ENCODE measurements at regions not wholly inside any gene's neighbourhood (a gene's known extent, or its start where the extent isn't known, plus 50 kb on each side); places are given as distances from the start of the nearest gene placed in this dataset.
A peak's percentile ranks its signal among the peaks of the same experiment; 100 is the strongest.

GRCh38 chrX:39755143-39756032, 342.4 kb downstream of the BCOR start:
- H3K27ac ChIP-seq, result peak overlapping the region; percentile 36

GRCh38 chrX:39756086-39756883, 341.5 kb downstream of the BCOR start:
- peak overlapping the region; percentile 36 for H3K27ac ChIP-seq
- TF ChIP-seq CTCF (conservative IDR thresholded peaks at IDR 0.05), result no peak

More at GRCh38 chrX:39755143-39756032, 342.4 kb downstream of the BCOR start:
- no peak for TF ChIP-seq CTCF (conservative IDR thresholded peaks at IDR 0.05)

- H3K27ac ChIP-seq, result no peak overlapping the region
- TF ChIP-seq CTCF (conservative IDR thresholded peaks at IDR 0.05), result no peak
These were observed 339.8 kb downstream of the BCOR start for GRCh38 chrX:39757971-39758370.

GRCh38 chrX:39758791-39759525, 338.8 kb downstream of the BCOR start:
- peak overlapping the region; percentile 34; the same call in 1 of the 2 replicates for H3K27ac ChIP-seq
- no peak for TF ChIP-seq CTCF (conservative IDR thresholded peaks at IDR 0.05)

GRCh38 chrX:39759526-39760224, 338.1 kb downstream of the BCOR start:
- peak overlapping the region; percentile 34 for H3K27ac ChIP-seq

GRCh38 chrX:39760930-39761329, 336.8 kb downstream of the BCOR start:
- H3K27ac ChIP-seq, result no peak overlapping the region
- TF ChIP-seq CTCF (conservative IDR thresholded peaks at IDR 0.05), result no peak

More at GRCh38 chrX:39759526-39760224, 338.1 kb downstream of the BCOR start:
- TF ChIP-seq CTCF (conservative IDR thresholded peaks at IDR 0.05), result no peak

Data from VCaP (cell line).